ENCODE measurements at regions not wholly inside any gene's neighbourhood (a gene's known extent, or its start where the extent isn't known, plus 50 kb on each side); places are given as distances from the start of the nearest gene placed in this dataset.

DNA sequence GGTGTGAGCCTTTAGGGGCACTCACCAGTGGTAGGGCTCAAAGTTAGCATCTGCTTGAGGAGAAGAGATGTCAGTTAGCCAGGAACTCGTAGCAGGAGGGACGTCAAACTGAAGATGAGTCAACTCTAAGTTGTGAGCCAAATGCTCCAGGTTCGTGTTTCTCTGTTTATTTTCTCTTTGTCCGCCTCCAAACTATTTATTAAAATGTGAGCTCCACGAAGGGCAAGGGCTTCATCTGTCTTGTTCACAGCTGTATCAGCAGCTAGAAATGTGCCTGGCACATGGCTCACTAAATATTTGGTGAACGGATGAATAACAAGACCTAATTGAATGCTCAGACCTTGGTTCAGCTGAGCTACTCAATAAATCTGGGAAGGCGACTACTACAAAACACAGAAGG is 248.9 kb downstream of the BCOR start:
- no peak for DNase-seq

DNA sequence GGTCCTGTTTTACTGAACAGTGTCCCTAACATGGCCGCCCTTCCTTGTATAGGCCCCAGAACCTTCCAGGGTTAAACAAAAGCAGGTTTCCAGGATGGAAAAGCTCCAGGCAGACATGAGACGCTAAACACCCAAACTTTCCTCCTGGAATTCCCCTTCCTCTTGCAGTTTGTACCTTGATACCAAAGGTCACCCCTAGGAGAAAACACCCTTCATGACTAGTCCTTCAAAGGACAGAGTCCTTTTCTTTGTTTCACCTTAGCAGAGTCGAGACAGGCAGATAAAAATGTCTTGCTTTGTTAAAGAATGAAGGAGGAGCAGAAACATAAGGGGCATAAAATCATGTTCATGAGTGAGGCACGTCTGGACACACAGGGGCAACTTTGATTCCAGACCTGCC is 247.5 kb downstream of the BCOR start:
- DNase-seq, result no peak

DNA sequence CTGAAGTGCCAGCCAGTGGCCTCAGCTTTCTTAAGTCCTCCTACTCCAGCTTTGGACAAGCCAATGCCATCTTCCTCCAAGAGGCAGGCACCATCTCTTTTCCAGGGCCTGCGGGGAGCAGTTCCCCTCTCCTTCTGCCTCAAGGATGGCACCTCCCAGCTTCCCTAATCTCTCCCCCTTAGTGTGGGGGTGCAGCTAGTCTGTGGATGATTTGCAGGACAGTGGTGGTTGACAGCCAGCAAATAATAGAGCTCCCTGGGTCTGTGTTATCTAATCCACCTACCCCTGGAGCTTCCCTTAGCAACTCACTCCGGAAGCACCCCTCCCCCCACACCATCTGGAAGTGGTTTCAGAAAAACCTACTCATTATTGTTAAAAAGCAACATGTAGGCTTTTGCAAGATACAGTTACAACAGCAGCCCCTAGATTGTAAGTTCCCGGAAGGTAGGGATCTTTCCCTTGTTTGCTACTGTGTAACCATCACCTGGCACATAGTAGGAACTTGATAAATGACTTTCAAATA is 247.1 kb downstream of the BCOR start:
- peak; percentile 64 for DNase-seq

DNA sequence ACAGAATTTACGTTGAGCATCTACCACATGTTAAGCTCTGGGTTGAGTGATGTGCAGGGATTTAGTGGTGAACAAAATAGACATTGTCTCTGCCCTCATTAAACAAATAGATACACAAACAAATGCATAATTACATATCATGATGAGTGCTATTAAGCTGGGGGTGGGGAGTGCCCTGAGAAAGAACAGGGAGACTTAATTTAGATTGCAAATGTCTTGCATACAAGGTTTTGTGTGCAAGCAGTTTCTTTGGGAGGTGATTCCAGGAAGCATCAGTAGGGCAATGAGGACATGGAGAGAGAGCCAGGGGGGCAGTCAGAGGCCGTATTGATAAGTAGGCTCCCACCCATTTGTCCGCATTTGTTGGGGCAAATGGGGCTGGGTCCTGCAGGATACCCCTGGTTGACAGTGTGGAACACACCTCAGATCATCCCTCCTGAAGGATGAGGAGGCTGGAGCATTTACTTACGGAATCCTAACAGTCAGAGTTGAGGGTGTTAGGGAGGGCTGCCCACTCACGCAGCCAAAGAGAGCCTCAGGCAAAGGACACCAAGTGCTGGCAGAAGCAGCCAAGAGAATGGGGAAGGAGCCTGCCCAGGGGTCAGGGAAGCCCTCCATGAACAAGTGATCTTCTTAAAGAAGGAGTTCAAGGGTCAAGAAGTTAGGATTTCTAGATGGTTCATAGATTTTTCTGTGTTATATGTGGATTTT is 245.9 kb downstream of the BCOR start:
- DNase-seq, result no peak

DNA sequence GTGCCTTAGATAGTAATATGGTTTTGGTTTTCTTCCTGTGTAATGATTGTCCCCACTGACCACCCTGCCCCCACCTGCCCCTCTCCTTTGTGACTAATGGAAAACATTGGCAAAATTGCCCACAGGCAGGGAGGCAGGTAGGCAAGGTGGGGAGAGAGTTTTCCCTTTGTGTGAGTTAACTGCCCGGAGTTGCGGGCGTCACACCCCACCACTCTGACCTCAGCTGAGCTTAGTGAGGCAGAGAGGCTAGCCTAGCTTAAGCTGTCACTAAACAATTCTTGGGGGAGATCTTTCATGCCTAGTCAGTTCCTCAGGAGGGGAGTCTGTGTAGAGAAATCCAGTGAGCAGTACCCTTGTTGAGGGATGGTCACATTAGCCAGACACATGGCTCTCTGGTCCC is 245.3 kb downstream of the BCOR start:
- DNase-seq, result no peak

DNA sequence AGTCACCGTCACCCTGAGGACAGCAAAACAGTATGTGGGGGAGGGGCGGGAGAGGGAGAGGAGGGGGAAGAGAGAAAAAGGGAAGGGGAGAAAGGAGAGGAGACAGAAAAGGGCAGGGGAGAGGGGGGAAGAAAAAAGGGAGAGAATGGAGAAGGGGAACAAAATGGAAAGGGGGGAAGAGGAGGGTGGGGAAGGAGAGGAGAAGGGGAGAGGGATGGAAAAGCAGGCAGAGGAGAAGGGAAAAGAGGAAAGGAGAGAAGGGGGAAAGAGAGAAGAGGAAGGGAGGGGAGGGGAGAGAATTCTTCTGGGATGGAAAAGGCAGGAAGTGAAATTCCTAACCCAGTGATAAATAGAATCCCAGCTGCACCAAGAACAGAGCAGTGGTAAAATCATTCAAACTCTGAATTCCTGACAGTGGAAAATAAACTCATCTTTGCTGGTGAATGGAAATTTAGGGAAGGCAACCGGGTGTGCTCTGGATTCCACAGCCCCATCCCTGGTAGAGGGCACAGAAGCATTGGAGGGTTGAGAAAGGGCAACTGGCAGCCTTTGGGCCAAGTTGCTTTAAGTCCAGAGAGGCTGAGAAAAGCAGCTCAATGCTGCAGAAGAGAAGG is 244.2 kb downstream of the BCOR start:
- no peak for DNase-seq

DNA sequence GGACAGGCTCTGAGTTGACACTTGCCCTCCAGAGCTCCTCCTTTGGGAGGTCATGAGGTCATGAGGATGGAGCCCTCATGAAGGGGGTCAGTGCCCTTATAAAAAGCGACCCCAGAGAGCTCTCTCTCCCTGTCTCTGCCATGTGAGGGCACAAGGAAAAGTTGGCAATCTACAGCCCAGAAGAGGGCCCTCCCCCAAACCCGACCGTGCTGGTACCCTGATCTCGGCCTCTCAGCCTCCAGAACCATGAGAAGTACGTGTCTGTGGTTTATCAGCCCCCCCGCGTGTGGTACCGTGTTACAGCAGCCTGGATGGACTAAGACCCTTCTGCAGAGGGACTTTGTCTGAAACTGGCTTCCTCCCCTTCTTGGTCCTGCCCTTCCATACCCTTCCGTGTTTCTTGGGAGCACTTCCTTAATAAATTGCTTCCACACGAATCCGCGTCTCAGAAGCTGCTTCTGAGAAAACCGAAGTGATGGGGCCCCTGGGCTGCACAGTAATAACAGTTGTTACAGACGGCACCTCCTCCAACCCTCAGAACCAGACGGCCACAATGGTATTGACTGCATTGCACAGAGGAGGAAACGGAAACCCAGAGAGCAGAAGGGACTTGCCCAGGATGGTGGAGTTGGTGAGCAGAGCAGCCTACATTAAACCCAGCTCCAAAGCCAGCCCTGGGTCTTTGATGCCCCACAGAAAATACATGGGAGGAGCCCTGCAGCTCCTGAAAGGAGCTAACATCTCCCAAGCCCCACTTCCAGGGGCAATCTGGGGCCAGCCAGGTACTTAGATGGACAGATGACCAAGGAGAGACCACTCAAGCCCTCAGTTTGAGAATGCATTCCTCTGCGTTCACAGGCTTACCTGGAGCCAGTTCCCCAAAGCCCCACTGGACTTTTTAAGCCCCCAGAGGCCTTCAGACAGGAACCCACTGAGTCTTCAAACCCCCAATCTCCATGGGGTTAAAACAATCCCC is 242.7 kb downstream of the BCOR start:
- peak; percentile 49 for DNase-seq

DNA sequence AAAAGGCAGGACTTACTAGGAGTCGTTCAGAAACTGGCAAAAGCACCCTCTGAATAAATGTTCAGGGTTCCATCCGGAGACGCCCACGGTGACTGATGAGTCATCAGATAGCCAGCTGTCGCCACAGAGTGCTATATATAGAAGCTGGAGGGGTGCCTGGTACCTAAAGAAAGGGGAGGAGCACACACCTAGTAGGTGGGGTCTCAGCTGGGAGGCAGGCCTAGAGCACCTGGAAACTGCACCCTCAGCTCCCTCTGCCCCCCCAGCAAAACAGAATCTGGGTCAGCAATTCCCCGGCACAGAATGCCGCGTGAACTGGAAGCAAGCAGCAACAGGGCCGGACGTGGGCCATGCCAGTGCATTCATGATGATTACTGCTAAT is 242.0 kb downstream of the BCOR start:
- peak; percentile 92 for DNase-seq

DNA sequence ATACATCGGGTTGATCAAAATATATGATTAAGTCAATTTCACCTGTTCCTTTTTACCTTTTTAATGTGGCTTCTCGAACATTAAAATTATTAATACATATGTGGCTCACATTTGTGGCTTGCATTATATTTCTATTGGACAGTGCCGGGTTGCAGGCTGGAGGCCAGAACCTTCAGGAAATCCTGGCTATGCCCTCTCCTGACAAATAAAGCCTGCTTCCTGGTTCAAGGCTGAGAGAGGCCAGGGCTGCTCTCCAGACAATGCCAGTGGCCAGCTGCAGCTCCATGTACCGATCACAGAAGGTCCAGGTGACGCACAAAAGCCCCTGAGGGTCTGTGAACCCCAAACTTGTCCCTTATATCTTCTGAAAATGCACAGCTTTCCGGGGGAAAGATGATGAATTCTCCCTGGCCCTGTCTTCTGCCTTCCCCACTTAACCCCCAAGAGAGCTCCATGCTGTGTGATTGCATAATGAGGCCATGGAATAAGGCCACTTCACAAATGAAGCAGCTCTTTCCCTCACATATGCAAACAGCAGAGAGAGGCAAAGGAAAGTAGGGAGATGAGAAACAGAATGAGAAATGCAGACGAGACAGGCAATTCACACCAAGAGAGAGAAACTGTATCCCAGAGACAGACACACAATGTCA is 241.2 kb downstream of the BCOR start:
- DNase-seq, result peak; percentile 57

DNA sequence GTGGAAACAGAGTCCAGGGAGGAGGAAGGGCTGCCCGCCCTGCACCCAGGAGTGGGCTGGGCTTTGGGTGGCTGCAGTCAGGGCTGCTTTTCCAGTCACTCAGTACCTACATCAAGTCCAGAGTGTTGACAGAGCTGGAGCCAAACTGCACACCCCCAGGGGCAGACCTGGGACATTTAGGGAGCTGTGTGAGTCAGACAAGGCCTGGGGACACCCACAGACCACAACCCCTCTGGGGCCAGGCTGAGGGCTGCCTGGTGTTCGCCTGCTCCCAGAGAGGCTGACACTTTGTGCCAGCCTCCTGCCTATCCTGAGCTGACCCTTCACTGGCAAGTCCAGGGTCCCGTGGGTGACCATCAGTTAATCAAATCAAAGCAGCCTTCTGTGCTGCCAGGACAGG is 240.0 kb downstream of the BCOR start:
- DNase-seq, result no peak

DNA sequence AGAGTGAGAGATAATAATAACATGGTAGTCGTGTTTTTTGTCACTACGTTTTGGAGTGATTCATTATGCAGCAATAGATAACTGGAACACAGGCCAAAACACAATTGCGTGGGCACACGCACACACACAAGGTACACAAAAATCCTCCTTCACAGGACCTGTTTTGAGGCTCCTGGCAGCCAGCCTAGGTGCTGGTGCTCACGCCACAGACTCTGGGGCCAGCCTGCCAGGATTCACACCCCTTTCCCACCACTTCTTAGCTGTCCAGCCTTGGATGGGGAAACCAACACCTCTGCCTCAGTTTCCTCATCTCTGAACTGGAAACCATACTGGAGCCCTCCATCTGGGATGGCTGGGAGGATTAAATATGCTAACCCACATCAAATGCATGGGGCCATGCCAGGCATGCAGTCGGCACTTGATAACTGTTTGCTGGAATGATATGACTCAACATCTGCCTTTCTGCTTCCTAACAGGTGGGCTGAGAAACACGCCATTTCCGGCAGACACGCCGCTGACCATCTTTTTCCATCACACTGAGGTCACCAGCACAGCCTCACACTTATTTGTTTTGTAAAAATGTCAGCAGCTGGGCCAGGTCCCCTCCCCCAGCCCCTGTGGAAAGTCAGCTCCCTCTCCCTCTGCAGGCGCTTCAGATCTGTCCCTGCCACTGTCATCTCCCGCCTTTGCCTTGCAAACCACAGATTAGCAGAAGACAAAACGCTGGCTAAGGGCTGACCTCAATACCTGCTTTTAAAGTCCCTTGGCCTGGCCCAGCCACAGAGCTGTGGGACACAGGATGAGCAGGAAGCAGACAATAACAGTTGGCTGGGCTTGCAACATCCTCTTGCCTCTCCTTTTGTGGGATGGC is 237.5 kb downstream of the BCOR start:
- DNase-seq, result peak; percentile 95

DNA sequence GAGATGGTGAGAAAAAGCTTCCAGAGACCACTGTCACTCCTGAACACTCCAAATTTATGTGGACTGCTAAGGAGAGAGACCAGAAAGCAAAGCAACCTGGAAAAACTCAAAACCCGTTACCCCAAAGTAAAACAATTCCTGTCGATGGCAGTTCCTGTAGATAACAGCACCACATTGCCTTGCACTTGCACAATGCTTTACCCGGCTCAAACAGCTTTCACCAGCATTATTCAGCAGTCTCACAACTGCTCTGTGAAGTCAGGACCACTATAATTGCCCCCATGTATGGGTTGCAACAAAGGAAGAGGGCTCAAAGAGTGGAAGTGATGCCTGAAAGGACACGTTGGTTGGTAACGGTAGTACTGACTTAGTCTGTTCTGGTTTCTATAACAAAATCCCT is 234.8 kb downstream of the BCOR start:
- no peak for DNase-seq

DNA sequence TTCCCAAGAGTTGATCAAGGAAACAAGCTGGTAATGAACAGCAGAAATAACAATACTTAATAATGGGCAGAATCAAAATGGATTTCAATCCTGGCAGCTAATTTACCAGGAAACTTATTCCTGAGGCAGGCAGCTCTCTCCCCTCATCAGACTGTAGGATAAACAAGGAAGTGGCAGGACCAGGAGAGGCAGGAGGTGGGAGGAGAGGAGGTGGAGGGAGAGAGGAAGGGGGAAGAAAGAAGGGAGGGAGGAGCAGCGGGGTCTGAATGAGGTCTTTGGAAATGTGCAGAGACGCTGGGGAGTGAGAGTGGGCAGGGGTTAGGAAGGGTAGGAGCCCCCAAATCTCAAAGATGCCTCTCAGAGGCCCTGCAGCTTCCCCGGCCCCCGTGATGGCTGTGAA is 231.5 kb downstream of the BCOR start:
- DNase-seq, result peak; percentile 72

DNA sequence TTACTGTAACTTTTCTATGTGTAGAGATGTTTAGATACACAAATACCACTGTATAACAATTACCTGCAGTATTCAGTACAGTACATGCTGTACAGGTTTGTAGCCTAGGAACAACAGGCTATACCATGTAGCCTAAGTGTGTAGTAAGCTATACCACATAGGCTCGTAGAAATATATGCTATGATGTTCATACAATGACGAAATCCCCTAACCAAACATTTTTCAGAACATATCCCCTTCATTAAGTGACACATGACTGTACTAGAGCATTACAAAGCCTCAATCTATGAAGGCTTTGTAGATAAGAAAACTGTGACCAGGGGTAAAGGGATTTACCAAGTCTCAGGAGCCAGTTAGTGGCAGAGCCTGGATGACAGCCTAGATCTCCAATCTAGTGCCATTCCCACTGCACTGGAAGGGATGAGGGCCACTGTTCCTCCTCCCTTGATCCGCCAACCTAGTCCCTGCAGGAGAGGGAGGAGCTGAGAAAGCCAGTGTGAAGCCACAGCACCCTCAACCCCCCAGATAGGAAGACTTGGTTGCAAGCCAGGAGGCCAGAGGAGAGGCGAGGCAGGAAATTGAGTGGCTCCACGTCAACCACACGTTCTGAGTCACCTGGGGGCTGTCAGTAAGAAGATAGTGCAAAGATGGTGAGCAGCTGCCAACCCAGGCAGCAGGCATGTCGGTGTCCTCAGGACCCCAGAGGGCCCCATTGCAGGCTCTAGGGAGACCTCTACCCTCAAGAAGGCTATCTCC is 227.7 kb downstream of the BCOR start:
- no peak for DNase-seq

DNA sequence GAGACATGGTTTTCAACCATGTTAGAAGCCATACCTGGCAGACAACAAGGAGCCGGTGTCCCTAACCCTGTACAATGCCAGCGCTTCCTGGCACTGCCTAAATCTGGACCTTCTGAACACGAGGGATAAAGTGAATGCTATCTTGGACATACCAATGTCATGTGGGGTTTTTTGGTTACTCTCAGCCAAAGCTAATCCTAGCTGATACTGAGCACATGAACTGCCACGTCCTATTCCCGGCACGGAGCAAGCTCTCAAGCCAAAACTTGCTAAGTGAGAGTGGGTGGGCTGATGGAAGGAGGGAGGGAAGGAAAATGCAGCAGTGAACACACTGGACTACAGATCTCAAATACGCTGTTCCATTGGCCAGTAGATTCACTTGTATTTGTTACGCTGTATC is 226.1 kb downstream of the BCOR start:
- no peak for DNase-seq

DNA sequence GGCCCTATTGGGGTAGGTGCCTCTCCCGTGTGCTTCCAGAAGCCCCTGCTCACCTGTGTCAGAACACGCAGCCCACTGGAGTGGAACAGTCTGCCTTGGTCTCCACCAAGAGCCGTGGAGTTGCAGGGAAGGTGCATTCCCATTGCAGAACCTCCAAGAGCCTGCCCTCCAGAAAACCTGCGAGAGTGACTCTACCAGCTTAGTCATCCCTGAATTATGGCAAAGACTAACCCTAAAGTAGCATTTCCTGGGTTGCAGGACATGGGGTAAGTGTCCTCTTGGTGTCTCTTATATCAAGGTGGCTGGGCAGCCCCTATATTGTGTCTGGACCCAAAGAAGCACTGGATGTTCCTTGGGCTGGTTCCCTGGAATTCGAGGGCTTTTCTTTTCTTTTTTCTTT is 224.6 kb downstream of the BCOR start:
- no peak for DNase-seq

DNA sequence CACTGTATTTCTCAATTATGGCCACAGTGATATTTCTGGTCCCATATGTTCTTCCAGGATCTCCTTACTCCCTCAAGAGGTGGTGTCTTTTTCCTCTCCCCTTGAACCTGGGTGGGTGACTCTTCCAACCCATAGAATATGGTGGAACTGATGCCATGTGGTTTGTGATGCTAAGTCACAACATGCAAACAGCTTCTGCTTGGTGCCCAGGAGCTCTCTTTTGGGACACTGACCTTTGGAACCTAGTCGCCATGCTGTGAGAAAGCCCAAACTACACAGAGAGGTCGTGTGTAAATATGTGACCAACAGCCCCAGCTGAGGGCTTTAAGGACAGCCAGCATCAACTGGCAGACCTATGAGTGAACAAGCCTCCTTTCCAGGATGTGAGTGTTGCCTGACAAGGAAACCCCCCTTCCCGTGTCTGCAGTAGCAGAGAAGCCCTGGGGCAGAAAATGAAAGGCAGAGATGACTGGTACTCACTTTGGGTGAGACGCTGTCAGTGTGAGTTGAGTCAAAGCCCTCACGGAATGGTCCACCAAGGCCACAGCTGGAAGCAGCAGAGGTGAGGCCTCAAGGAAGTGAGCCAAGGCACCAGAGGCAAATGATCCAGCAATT is 223.4 kb downstream of the BCOR start:
- no peak for DNase-seq

DNA sequence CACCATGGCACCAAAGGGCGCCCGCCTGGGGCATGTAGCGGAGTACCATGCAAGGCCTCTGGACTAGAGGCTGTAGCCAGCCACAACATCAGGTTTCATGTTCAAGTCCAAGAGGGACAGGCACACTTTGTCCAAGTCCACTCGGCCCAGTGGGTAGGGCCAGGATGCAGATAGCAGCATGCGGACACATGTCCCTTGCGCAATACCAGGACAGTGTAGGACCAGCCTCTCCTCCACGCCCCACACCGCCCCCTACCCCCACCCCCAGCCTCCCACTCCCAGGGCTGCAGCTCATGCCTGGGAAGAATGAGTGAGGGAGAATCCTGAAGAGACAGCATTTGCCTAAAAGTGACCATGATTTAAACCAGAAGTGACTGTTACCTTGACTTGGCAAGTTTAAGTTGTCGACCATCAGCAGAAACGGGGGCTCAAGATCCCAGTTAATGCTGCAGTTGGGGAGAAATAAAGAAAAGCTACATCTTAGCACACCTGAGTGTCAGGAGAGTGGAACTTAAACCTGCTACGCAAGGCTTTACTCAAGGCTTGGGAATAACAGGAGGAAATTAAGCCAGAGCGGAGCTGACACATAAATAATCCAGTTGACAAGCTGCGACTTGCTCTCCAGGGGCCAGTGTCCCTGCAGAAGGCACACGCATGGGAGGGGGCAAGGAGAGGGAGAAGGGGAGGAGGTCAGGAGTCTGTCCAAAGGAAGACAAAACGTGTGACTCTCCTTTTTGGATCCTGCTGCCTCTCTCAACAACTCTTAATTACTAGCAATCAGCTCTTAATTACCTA is 221.7 kb downstream of the BCOR start:
- no peak for DNase-seq

DNA sequence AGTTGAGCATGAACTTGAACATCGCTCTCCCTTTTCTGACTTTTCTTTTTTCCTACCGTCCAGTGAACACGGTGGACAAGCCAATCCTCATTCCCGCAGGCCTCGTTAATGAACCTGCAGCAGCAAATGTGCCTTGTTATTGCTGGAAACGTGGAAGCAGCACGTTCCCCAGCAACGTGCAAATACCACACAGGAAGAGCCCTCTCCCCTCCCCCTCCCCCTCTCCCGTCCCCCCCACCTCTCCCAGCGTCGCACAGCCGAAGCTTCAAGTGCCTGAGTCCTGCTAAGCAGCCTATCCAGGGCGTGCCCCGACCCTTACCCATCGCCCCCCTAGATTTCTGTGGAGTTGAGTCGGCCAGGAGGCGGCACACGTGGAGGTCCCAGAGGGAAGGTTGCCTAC is 219.9 kb downstream of the BCOR start:
- no peak for DNase-seq

DNA sequence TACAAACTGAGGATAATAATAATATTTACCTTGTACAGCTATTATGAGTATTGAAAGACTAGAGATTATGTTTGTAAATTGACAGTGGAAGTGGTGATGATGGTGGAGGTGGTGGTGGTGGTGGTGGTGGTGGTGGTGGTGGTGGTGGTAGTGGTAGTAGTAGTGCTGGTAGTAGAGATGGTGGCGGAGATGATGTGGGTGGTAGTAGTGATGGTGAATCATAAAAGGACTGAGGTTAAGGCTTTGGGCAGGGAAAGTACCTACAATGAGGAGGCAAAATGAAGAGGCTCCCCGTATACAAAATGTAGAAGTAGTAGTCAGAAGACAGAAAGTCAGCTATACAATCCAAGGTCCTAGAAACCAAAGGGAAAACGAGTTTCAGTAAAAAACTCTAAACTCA is 214.1 kb downstream of the BCOR start:
- no peak for DNase-seq
